Cardiac fibroblast (primary cell): ENCODE measurements at regions not wholly inside any gene's neighbourhood (a gene's known extent, or its start where the extent isn't known, plus 50 kb on each side); places are given as distances from the start of the nearest gene placed in this dataset.

Experiments
- DNase-seq, 2 donors: peaks; one replicate each; pipeline versions ENCODE4 v3.0.0 to v3.0.0-alpha.2; 2010; ENCODE audit warnings: low read depth in 2 of 2
- H3K4me3 ChIP-seq, 2 donors: replicated peaks in 1 of 2; 1 replicate in 1 of 2; 2 replicates in 1 of 2; pipeline ENCODE4 v1.5.1; 2011; ENCODE audit warnings: low read depth in 2 of 2, low read length in 2 of 2, mild to moderate bottlenecking in 2 of 2, moderate library complexity in 1 of 2
- CTCF ChIP-seq: IDR thresholded peaks from one replicate; pipeline ENCODE4 v1.5.1; 2011; ENCODE audit warnings: low read depth, mild to moderate bottlenecking, low read length, inconsistent platforms

- DNase-seq, result peak in 1 of 2 donors; percentile 15
- H3K4me3 ChIP-seq, result no peak overlapping the region
Observed at GRCh38 chr10:34922138-34922537, 107.0 kb upstream of the PARD3 start.

GRCh38 chr10:34920578-34920977 lies 105.5 kb upstream of the PARD3 start:
- no peak overlapping the region for H3K4me3 ChIP-seq
- no peak for DNase-seq
- no peak for TF ChIP-seq CTCF

More at GRCh38 chr10:34922138-34922537, 107.0 kb upstream of the PARD3 start:
- no peak for TF ChIP-seq CTCF

GRCh38 chr10:34918776-34919315 lies 103.8 kb upstream of the PARD3 start:
- H3K4me3 ChIP-seq, result no peak overlapping the region
- no peak for TF ChIP-seq CTCF
- DNase-seq, result no peak

GRCh38 chr10:34918060-34918775 lies 103.1 kb upstream of the PARD3 start:
- no peak for TF ChIP-seq CTCF
- H3K4me3 ChIP-seq, result no peak overlapping the region
- DNase-seq, result no peak

- no peak overlapping the region for H3K4me3 ChIP-seq
- peak; percentile 68 to 73 for DNase-seq
- TF ChIP-seq CTCF, result no peak
Observed at GRCh38 chr10:34916314-34916713, 101.2 kb upstream of the PARD3 start.

GRCh38 chr10:34912771-34913170 lies 97.7 kb upstream of the PARD3 start:
- TF ChIP-seq CTCF, result no peak
- DNase-seq, result no peak
- H3K4me3 ChIP-seq, result no peak overlapping the region
